GM08714 (cell line): ENCODE measurements at regions not wholly inside any gene's neighbourhood (a gene's known extent, or its start where the extent isn't known, plus 50 kb on each side); places are given as distances from the start of the nearest gene placed in this dataset.

Experiments used
- H3K4me3 ChIP-seq: fragments of 200-500 bp; sonication (Bioruptor generic); 2 replicates; pipeline ENCODE4 v1.5.1; 2014; ENCODE audit warnings: mild to moderate bottlenecking, low read length, inconsistent platforms
- ZNF274 ChIP-seq: IDR thresholded peaks from 2 replicates; pipeline ENCODE4 v1.6.1; 2012; ENCODE audit warnings: mild to moderate bottlenecking, low read depth, low read length

- no peak overlapping the region for H3K4me3 ChIP-seq
- no peak for TF ChIP-seq ZNF274
These were observed 444.7 kb downstream of the MED10 start for GRCh38 chr5:5933651-5934050.

GRCh38 chr5:5932824-5933223, 445.5 kb downstream of the MED10 start:
- TF ChIP-seq ZNF274, result no peak
- no peak overlapping the region for H3K4me3 ChIP-seq

- no peak for TF ChIP-seq ZNF274
- no peak overlapping the region for H3K4me3 ChIP-seq
These were observed 447.8 kb downstream of the MED10 start for GRCh38 chr5:5930561-5930960.

- no peak for TF ChIP-seq ZNF274
- no peak overlapping the region for H3K4me3 ChIP-seq
These were observed 448.9 kb downstream of the MED10 start for GRCh38 chr5:5929291-5930020.

DNA sequence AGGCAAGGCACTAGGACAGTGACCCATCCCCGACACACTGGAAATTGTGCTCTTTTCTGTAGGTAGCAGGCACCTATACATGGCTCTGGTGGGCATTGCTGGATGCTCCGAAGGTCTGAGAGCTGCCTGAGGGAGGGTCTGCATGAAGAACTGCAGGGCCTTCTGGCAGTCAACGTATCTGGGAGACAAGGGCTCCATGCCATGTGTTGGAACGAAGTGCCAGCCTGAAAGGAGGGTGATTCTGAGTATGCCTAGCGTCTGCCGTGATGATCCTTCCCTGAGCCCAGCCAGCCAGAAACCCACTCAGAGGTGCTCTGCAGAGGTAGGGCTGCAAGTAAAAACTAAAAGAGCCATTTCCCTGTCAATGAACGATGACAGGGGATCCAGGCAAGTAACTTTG, 453.2 kb downstream of the MED10 start:
- H3K4me3 ChIP-seq, result no peak overlapping the region
- TF ChIP-seq ZNF274, result no peak

DNA sequence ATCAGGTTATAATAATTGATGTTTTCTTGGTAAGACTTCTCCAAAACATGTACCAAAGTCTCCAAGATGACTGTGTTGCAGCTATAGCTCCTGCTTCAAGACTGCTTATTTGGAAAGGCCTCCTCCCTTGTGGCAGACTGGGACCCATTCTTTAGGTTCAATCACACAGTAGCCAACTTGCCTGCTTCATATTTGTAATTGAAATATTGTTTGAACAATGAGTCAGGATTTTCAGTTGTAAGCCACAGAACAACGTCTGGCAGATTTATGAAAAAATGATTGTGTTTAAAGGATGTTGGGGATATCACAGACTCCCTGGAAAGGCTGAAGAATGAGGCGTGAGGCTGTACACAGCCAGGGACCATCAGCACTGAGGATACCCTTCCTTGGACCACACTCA, 458.9 kb downstream of the MED10 start:
- no peak overlapping the region for H3K4me3 ChIP-seq
- TF ChIP-seq ZNF274, result no peak

GRCh38 chr5:5906778-5907177, 471.6 kb downstream of the MED10 start:
- H3K4me3 ChIP-seq, result no peak overlapping the region

DNA sequence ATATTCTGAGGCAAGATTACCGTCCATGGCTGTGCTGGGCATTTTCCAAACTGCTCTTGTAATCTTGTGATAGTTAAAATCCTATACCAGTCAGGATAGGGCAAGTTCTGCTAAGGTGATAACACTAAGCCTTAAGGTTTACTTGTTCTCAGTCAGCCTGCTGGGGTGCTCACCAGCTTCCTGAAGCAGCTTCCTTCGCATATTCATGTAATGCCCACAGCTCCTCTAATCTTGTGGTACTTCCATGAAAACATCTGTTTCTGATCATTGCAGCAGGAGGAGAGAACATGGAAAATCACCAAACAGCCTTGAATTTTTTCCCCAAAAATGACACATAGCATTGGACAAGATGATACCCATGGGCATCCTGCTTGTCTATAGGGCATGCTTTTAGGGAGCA, 473.2 kb downstream of the MED10 start:
- no peak for TF ChIP-seq ZNF274
- no peak overlapping the region for H3K4me3 ChIP-seq

More at GRCh38 chr5:5906778-5907177, 471.6 kb downstream of the MED10 start:
- no peak for TF ChIP-seq ZNF274

DNA sequence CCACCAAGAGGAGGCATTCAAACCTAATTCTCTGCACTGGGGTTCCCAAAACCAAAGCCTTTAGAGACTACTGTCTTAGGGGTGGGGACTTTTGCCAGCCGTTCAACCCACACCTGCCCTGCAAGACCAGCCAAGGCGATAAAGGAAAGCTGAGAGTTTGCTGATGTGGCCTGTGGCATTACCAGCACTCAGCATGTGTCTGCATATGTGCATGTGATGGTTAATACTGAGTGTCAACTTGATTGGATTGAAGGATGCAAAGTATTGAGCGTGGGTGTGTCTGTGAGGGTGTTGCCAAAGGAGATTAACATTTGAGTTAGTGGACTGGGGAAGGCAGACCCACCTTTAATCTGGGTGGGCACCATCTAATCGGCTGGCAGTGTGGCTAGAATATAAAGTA, 474.2 kb downstream of the MED10 start:
- no peak for TF ChIP-seq ZNF274
- H3K4me3 ChIP-seq, result no peak overlapping the region

DNA sequence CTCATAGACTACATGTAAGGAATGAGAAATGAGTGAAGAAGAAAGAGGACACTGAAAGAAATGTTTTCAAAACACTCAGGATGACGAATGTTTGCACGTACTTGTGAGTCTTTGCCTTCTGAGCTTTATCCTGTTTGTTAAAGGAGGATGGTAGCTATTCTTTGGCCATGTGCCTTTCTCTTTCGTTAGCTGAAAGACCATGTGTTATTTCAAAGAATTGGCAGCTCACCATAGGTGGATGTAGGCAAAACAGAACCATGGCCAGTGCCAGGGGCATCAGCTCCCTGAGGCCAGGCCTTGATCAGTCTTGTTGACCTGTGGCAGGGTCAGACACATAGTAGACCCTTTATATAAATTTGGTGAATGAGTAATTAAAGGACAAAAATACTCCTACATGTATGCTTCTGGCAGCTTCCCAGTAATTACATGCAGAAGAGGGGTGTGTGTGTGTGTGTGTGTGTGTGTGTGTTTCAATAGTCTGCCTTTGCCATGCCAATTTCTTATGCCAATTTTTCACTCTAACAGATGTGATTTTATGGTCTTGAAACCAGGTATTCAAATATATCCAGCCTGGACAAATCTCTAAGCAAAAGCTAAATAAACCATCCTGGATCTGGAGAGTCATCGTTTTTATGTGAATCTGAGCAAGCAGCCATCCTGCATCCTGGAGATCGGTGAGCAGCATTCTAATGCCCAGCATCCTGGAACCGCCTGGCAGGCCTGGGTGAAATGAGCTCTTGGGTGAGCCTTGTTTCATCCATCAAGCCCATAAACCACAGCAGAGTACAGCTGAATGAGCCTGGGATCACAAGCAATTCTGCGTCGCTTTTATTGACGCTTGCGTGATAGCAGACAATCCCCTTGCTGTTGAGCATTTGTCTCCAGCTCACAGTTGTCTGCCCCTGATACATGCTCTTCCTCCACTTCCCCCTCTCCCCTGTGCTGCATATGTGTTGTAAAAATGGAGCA, 475.4 kb downstream of the MED10 start:
- H3K4me3 ChIP-seq, result no peak overlapping the region
- no peak for TF ChIP-seq ZNF274

- no peak overlapping the region for H3K4me3 ChIP-seq
- no peak for TF ChIP-seq ZNF274
These were observed 477.9 kb downstream of the ICE1 start for GRCh38 chr5:5900350-5900749.

DNA sequence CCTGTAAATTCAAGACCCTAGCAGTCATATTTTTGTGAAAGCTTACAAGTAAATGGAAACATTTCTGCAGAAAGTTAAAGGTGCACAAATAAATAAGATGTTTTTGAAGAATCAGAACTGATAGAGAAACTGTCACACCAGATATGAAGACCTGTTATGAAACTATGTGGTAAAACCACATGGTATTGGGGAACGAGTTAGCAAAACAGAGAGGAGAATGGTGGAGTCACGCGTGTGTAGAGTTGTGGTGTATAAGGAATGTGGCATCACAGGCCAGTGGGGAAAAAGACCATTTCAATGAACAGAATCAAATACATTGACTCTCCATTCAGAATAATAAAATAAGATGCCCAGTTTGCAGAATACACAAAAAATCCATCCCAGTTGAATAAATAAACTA, 477.2 kb downstream of the ICE1 start:
- H3K4me3 ChIP-seq, result no peak overlapping the region
- no peak for TF ChIP-seq ZNF274

GRCh38 chr5:5888284-5888683, 465.8 kb downstream of the ICE1 start:
- TF ChIP-seq ZNF274, result no peak
- H3K4me3 ChIP-seq, result no peak overlapping the region

- H3K4me3 ChIP-seq, result no peak overlapping the region
- TF ChIP-seq ZNF274, result no peak
These were observed 465.4 kb downstream of the ICE1 start for GRCh38 chr5:5887833-5888232.
